Panc1 (cell line): ENCODE measurements at regions not wholly inside any gene's neighbourhood (a gene's known extent, or its start where the extent isn't known, plus 50 kb on each side); places are given as distances from the start of the nearest gene placed in this dataset.

ENCODE experiments used
- ATAC-seq: fragments of 200-7000 bp; cut with Tn5 transposase; 2 replicates; pipeline ENCODE4 v1.9.1; 2020; ENCODE audit warnings: mild to moderate bottlenecking, moderate library complexity
- BruUV-seq: library from RNA; stranded (reverse); fragments of 400-500 nt; replicated peaks from 2 replicates; lab custom pipeline; 2021; lab: Mats Ljungman, UMichigan
- CTCF ChIA-PET: fragments of 300-600 bp; sonication (Branson Sonifier 250); formaldehyde crosslinking; loops from one replicate; lab custom pipeline; 2022; ENCODE audit warnings: antibody characterized with exemption; lab: Charles Lee
- POLR2A ChIA-PET: fragments of 300-600 bp; sonication (Branson Sonifier 250); formaldehyde crosslinking; loops from one replicate; lab custom pipeline; 2022; ENCODE audit warnings: antibody characterized with exemption; lab: Charles Lee
- DNase-seq: peaks from one replicate; pipeline ENCODE4 v3.0.0-alpha.2; 2010; ENCODE audit warnings: low read depth, low spot score
- H3K27ac ChIP-seq: 2 replicates; pipeline ENCODE4 v1.5.1; 2011; ENCODE audit warnings: mild to moderate bottlenecking, low read length, inconsistent platforms
- H3K27me3 ChIP-seq: fragments of 200-500 bp; sonication (Bioruptor generic); 2 replicates; pipeline ENCODE4 v1.6.0; 2014; ENCODE audit warnings: low read length, inconsistent platforms; ENCODE audit not compliant: control insufficient read depth, insufficient read depth
- H3K36me3 ChIP-seq: fragments of 200-500 bp; sonication (Bioruptor generic); 2 replicates; pipeline ENCODE4 v1.5.1; 2014; ENCODE audit warnings: inconsistent platforms, mild to moderate bottlenecking, low read length, moderate library complexity; ENCODE audit not compliant: control insufficient read depth, insufficient read depth
- H3K4me1 ChIP-seq: 2 replicates; pipeline ENCODE4 v1.5.1; 2011; ENCODE audit warnings: inconsistent platforms, mild to moderate bottlenecking, low read length, moderate library complexity; ENCODE audit not compliant: control insufficient read depth, insufficient read depth
- H3K4me3 ChIP-seq, 2 experiments: 2 replicates each; pipeline ENCODE4 v1.5.1; 2011 to 2012; ENCODE audit warnings: low read depth in 2 of 2, low read length in 2 of 2, mild to moderate bottlenecking in 2 of 2, inconsistent platforms in 1 of 2, moderate library complexity in 1 of 2
- H3K9me3 ChIP-seq: fragments of 200-500 bp; sonication (Bioruptor generic); 2 replicates; pipeline ENCODE4 v1.5.1; 2014; ENCODE audit warnings: low read depth, mild to moderate bottlenecking, inconsistent platforms, low read length, moderate library complexity; ENCODE audit not compliant: control insufficient read depth, insufficient read depth
- CTCF ChIP-seq: fragments of 450-650 bp; IDR thresholded peaks from 2 replicates; pipeline ENCODE4 v1.5.1; 2017; ENCODE audit warnings: mild to moderate bottlenecking
- POLR2AphosphoS5 ChIP-seq: IDR thresholded peaks from 2 replicates; pipeline ENCODE4 v1.6.1; 2012; ENCODE audit warnings: mild to moderate bottlenecking, low read depth, low read length, moderate library complexity
- REST ChIP-seq, 2 experiments: IDR thresholded peaks; 2 replicates each; pipeline ENCODE4 v1.6.1; 2011 to 2012; ENCODE audit warnings: low read depth in 2 of 2, control low read depth in 1 of 2, low read length in 1 of 2, mild to moderate bottlenecking in 1 of 2, moderate library complexity in 1 of 2; ENCODE audit not compliant: insufficient read depth in 1 of 2
- SIN3A ChIP-seq: IDR thresholded peaks from 2 replicates; pipeline ENCODE4 v1.6.1; 2012; ENCODE audit warnings: low read depth, mild to moderate bottlenecking, low read length, moderate library complexity, borderline replicate concordance; ENCODE audit not compliant: insufficient read depth
- TCF7L2 ChIP-seq: IDR thresholded peaks from 2 replicates; pipeline ENCODE4 v1.6.1; 2011; ENCODE audit warnings: mild to moderate bottlenecking, low read depth, low read length, inconsistent platforms
- in situ Hi-C: cut with HindIII; loops from 2 replicates; pipeline ENCODE4 v1.10.0; 2016; ENCODE audit warnings: low sequenced_read_pairs, low pct_unique_long_range_greater_than_20kb
- intact Hi-C: fragments of 100-400 bp; cut with micrococcal nuclease; formaldehyde crosslinking; loops from one replicate; pipeline ENCODE4 v1.10.0; 2022; ENCODE audit not compliant: unreplicated experiment

- Histone ChIP-seq H3K27ac (no peak overlapping the region), H3K27me3 (no peaks in the 10 kb centered on the region), H3K36me3 (no peaks in the 10 kb centered on the region), H3K4me3 (no peak overlapping the region), H3K4me1 (no peaks in the 10 kb centered on the region), H3K9me3 (no peaks in the 10 kb centered on the region)
- intact Hi-C loops (no loop called here), in situ Hi-C loops (no loop called here)
- ATAC-seq (no peak), DNase-seq (no peak)
- no TSS peak for BruUV-seq
- no peak for TF ChIP-seq SIN3A
- no peak for TF ChIP-seq POLR2AphosphoS5
- no peak for TF ChIP-seq TCF7L2
- TF ChIP-seq CTCF = no peak
- TF ChIP-seq REST (IDR thresholded peaks at IDR 0.05; ENCODE audit: insufficient read depth in 1 of 2, low read depth in 2 of 2, low read length in 1 of 2) = no peak
- CTCF ChIA-PET = no interaction called here
- POLR2A ChIA-PET = no interaction called here
Measured at GRCh38 chr14:31978423-31978822, 98.7 kb upstream of the ARHGAP5 start.

- Histone ChIP-seq H3K27ac (no peak overlapping the region), H3K9me3 (no peaks in the 10 kb centered on the region), H3K4me1 (no peaks in the 10 kb centered on the region), H3K36me3 (no peaks in the 10 kb centered on the region), H3K27me3 (no peaks in the 10 kb centered on the region), H3K4me3 (no peak overlapping the region)
- POLR2A ChIA-PET = no interaction called here
- CTCF ChIA-PET = no interaction called here
- DNase-seq (no peak), ATAC-seq (no peak)
- no TSS peak for BruUV-seq
- in situ Hi-C loops (no loop called here), intact Hi-C loops (no loop called here)
- no peak for TF ChIP-seq POLR2AphosphoS5
- no peak for TF ChIP-seq TCF7L2
Measured at GRCh38 chr14:31982642-31983041, 94.5 kb upstream of the ARHGAP5 start.

GRCh38 chr14:31986405-31986804, 90.7 kb upstream of the ARHGAP5 start:
- CTCF ChIA-PET = no interaction called here
- no TSS peak for BruUV-seq
- intact Hi-C loops (no loop called here), in situ Hi-C loops (no loop called here)
- no peak for TF ChIP-seq TCF7L2
- TF ChIP-seq REST (IDR thresholded peaks at IDR 0.05; ENCODE audit: insufficient read depth in 1 of 2, low read depth in 2 of 2, low read length in 1 of 2) = no peak
- no peak for DNase-seq
- Histone ChIP-seq H3K4me1 (no peaks in the 10 kb centered on the region), H3K27me3 (no peaks in the 10 kb centered on the region), H3K9me3 (no peaks in the 10 kb centered on the region), H3K36me3 (no peaks in the 10 kb centered on the region), H3K27ac (no peak overlapping the region), H3K4me3 (no peak overlapping the region)
- no peak for ATAC-seq
- POLR2A ChIA-PET = no interaction called here
